Colon (tissue), 2 donors: ENCODE measurements at regions not wholly inside any gene's neighbourhood (a gene's known extent, or its start where the extent isn't known, plus 50 kb on each side); places are given as distances from the start of the nearest gene placed in this dataset.

Source experiments
- FAIRE-seq: peaks from 2 replicates; lab custom pipeline; 2012; peaks lifted over from hg19 to GRCh38; lab: Jason Lieb, UNC
- donor health status: control.
- donor health status: control.

DNA sequence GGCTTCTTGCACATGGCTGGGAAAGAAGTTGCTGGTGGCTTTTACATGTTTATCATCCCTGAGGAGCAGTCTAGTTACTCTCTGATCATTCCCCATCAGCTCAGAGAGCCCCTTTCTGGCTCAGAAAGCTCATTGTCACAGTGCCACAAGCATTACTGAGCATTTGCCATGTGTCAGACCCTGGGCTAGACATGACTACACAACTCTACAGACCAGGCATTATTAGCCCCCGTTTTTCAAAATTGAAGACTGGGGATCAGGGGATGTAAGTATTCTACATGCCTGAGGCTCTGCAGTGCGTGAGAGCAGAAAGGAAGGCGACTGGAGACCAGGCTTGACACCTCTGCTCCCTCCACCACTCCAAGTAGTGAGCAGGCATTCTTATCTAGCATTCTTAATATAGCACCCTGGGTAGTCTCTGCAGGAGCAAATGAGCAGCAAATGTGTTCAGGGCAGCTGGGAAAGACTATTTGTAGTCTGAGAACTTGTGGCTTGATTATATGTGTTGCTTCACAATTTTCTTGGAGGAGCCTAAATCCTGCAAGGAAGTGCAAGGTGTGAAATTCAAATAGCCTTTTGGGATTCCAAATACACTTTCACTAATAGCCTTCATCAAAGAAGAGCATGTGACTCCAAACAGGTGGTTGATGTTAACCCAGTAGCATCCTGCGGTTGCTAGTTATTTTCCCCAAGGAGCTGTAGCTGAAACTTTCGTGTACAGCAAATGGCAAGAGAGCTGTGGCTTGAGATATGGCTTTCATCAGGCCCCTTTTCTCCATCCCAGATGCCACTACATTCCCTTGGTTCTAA, 143.2 kb downstream of the DDX1 start:
- no peak for FAIRE-seq

DNA sequence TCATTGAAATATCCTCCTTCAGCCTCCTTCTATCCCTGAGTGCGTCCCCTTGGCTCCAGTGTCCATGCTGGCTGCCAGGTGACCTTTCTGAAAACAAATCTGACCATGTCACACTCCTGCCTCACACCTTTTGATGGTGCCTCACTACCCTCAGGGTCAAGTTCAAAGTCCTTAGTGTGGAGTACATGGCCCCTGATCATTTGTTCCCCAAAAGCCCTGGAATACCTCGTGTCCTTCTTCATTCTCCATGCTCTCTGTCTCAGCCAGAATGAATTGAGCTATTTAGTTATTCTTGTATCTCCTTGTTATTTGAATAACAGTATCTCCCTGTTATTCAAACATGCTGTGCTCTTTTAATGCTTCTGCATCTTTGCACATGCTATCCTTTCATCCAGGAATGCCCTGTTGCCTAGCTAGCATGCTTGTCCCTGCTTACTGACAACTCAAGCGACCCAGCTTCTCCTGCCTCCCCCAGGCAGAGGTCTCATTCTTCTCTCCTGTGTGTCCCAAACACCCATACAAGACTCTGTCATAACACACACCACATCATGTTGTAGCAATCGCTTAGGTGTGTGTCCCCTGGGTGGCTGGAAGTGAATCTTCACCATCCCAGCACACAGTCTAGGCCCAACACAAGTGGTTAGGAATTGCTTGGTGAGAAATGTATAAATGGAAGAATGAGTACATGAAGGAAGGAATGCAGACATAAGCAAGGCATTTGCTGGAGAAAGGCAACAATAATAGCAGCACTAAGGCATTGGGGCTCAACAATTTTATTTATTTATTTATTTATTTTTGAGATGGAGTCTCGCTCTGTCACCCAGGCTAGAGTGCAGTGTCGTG, 144.0 kb downstream of the DDX1 start:
- no peak for FAIRE-seq

DNA sequence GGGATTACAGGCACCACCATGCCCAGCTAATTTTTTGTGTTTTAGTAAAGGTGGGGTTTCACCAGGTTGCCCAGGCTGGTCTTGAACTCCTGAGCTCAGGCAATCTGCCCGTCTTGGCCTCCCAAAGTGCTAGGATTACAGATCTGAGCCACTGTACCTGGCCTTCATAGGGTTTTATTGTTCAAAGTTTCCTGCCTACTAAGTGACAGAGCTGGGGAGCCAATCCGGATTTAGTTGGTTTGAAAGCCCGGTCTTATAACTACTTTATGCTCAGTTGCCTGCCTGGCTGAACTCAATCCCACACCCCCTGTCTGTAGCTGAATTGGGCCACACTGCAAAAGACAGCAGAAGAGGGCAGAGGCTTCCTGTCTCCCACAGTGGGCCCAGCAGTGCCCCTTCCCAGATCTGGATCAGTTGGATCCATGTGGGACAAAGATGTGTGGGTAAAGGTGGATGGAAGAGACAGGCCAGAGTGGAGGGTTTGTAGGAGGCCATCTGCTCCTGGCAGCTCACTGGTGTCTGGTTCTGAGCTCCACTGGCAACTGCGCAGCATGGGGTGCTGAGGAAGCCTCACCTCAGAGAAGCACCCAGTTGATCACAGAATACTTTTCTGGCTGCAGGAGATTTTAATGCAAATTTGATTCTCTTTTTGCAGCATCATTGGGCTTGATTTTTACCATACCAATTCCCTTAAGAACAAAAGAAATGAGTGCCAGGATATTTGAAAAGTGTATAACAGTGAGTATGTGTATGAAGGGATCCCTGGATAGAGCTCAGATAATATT, 144.9 kb downstream of the DDX1 start:
- no peak for FAIRE-seq

DNA sequence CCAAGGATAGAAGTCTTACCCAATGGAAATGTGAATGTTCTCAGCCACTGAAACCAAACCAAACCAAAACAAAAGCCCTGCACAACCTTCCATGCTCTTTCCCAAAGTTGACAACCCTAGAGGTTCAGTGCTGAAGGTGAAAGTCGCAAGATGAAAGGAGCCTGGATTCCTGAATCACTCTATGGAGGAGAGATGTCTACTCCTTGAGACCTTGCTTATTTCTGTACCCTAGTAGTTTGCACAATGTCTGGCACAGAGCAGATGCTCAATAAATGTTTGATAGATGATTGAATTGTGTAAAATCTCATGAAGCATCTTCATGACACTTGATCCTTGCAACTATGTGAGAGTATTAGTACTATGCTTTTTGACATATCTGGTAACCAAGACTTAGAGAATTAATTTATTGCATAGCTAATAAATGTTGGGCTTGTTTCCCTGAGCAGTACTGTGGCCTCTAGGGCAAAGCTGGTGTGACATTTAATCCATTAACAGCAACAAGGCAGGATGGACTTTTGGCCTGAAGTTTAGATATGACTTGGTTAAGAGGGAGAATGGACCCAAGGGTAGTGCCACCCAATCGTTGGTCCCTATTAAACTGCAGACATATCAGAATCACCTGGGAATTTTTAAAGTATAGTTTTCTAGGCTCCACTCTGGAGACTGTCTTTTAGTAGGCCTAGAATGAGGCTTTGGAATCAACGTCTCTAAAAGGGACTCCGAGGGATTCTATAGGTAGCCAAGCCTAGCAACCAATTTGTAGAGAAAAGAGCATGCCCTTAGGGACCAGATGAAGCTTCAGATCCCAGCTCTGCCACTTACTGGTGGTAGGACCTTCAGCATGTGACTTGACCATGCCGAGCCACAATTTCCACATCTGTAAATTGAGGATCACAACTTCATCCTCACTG, 145.9 kb downstream of the DDX1 start:
- FAIRE-seq, result no peak

DNA sequence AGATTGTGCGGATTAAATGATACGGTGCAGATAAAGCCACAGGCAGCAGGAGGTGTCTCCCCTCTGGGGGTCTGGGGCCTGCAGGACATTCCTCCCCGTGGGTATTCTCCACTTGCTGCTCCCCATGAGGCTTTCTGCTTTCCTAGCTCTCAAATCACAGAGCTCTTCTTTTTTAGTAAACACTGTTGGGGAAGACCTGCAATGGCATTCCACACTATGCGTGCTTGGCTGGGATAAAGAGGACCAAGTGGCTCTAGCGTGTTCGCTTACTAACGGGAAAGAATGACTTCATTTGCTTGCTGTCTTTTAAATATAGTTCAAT, 146.5 kb downstream of the DDX1 start:
- no peak for FAIRE-seq

DNA sequence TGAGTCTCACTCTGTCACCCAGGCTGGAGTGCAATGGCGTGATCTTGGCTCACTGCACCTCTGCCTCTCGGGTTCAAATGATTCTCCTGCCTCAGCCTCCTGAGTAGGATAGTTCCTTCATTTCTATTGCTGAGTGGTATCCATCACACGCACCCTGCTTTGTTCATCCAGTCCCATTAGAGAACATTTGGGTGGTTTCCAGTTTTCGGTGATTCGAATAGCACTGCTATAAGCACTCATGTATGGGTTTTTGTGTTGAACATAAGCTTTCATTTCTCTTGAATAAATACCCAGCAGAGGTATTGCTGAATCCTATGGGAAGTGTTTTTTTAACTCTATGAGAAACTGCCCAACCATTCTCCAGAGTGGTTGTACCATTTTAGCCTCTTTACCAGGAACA, 147.3 kb downstream of the DDX1 start:
- no peak for FAIRE-seq

DNA sequence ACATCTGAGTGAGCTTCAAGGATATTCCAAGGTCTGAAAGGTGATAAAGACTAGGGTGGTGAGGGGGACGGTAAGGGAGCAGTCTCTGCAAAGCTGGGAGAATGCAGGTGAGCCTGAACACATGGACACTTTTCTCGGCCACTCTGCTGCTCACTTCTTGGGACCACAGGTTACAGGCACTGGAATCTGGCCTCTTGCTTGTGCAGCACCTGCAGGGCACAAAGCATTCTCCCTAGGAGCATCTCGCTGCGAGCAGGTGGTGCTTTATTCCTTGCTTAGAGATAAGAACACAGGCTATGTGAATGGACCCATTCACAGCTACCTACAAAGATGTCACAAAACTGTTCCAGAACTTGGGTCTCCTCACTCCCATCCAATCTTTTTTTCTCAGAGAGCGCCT, 153.2 kb downstream of the DDX1 start:
- no peak for FAIRE-seq

DNA sequence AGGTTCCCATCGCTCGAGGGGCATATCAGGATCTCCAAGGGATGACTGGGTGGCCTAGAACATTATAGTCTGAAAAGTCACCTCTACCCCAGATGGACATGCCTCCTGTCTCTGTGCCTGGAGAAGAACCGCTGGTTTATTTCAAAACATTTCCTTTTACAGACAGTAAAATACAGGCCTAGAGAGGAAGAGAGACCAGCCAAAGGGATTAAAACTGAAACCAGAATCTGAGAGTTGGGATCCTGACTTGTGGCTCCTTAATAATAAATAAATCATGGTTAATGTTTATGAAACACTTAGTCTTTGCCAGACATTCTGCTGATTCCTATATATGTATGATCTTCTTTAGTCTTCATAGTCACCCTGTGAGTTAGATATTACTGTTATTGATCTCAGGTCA, 153.7 kb downstream of the DDX1 start:
- FAIRE-seq, result no peak

DNA sequence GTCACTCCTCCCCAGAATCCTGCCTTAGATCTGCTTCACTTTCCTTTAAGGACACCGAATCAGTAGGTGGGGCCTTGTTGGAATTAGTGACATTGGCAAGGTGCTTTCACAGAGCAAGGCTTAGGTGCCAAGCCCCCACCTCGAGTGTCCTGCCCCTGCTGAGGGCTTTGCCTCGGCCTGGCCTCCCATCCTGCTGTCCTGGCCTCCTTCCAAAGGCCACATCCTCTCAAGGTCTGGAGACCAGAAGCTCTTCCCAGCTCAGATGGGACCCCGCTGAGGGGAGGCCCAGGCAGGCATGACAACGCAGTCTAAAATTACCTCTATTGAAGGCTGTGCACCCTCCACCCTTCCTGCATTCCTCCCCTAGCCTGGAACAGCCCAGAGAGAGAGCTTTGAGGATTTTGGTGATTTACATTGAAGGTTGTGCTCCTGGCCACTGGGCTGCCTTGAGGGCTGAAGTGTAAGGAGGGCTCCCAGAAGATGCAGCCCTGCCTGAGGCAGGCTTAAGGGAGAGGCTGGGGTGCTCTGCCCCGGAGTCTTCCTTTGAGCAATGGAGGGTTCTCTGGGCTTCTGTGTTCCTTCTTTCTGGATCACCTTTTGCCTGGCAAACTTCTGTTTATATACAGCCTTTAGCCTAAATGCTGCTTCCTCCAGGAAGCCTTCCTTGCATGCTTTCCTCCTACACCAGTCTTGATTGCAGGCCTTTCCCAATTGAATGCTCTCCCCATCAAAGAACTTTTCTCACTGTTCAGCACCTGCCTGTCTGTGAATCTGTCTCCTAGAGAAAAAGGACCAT, 154.4 kb downstream of the DDX1 start:
- FAIRE-seq, result no peak

DNA sequence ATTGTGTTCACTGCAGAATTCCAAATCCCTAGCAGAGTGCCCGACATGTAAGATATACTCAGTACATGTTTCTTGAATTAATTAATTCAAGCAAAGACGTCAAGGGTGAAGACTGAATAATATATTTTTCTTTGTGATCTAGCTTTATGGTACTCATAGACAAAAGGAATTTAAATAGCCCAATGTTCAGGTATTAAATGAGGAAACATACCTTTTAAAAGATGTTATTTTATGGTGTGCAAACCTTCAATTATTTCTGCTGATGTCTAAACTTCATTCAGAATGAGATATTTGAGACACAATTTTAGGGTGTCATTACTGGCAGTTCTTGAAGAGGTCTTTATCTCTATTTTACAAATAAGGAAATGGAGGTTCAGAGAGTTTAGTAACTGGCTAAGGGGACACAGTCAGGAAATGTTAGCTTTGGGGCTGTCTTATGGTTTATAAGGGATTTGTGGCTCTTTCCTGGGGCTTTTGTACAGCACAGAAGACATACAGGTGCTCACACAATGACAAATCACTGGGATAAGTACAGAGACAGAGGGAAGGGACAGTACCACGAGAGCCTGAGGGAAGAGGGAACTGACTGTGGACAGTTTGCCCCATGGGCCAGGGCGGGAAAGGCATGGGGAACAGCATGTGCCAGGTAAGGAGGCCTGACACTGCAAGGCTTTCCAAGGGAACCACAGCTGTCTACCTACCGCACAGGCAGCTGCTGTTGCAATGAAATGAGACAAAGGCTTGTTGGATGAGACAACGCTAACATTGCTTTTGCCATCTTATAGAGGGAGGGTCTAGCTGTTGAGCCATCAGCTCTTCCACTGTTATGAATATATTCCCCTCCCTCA, 155.3 kb downstream of the DDX1 start:
- no peak for FAIRE-seq

DNA sequence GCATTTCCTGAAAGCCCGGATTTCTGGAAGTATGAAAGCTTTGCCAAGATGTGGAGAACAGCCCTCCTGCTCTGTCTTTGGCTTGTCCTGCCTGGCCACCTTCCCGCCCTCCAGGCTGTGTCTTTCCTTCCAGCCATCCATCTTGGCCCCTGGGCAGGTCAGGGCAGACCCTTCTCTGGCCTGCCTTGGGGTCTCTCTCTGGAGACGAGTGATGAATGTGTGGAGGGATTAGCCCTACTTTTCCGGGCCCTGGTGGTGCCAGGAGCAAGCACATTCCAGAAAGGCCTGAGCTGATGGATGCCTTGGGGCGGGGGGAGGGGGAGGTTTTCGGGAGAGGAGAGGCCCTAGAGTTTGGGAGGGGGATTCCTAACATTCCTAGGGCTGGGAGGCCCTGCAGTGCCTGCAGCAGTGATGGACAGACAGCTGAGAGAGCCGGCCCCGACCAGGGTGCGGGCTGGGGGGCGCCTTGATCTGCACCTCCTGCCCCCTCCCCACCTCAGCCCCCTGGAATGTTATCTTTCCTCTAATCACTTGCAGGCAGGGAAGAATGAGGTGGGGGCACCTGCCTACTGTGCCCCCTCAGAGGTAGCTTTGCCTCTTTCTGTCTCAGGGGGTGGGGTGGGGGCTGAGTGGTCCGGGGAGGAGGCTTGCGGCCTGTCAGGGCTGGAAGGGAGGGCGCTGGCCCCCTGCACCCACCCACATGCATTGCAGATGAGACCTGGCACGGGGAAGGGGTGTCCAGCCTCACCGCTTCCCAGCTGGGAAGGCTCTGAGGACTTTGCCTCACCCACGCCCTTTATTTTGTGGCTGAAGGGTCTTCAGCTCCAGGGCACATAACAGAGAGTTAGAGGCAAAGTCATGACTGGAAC, 156.2 kb downstream of the DDX1 start:
- FAIRE-seq, result no peak

DNA sequence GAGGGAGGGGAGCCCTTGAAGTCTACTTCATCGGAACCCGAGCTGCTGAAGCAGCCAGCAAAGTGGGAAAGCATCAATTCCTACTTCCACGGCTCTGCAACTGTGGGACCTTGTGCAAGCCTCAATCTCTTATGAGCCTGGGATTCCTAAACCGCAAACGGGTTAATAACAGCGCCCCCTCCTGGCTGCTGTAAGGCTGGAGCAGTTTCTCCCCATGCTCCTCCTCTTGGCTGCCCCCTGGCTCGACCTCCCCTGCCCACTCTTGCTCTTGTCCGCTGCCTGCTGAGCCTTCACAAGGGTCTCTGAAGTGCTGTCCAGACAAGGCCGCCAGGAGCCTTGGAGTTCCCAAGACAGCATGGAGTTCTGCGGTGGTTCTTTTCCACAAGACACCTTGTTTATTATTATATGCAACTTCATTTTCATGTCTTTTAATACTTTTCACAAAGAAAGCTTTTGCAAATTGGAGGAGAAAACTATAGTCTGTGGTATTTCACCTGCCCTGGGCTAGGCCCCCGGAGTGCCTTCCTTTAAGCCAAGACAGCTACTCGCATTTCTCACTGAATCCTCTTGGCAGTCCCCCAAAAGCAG, 157.2 kb downstream of the DDX1 start:
- FAIRE-seq, result no peak

DNA sequence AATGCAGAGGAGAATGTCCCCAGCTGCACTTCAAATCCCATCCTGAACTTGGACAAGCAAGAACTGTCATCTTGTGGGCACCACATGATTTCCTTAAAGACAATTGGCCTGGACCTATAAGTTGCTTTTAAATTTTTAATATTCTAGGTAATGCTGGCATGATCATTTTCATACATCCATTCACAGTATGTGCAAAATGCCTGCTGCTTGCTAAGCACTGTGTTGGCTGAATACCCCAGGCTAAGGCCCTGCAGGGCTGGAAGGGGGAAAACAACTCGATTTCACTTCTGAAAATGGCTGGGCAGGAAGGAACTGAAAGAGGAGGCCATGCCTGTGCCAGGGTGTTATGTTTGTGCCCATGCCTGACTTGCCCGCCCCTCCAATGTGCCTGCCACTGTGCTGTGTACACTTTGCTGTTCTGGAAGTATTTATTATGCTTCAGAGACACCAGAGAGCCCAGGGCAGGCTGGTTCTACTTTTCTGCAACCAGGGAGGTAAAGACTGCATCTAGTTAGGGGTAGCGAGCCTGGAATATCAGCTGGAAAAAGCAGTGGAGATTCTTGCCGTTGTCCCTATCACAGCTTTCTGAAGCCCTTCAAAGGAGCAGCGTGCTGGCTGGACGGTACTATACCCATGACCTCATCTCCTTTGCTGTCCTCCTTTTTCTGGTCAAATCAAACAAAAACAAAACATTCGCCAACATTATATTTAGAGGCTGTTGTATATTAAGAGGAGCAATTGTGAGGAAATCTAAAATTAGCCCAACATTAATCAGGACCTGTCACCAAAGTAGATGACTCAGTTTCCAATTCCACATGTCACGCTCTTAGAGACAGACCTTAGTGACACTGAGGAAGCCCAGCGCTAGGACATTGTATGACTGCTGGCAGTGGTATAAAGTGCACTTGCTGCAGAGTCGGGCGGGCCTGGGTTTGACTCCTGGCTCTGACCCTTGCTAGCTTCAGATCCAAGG, 158.1 kb downstream of the DDX1 start:
- FAIRE-seq, result no peak

DNA sequence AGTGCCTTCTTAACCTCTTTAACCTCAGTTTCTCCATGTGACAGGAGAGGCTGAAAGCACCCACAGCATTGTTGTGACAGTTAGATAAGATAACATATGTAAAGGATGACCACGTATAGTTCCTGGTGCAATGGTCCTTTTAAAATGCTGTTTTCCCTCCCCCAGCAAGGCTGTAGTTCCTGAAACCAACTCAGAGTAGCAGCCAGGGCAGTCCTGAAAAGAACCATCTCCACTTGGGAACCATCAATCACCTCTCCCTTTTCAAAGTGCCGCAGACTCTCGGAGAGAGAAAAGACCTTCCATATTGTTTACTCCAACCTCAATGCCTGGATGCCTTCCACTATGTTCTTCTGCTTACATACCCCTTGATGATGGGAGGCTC, 158.8 kb downstream of the DDX1 start:
- no peak for FAIRE-seq

DNA sequence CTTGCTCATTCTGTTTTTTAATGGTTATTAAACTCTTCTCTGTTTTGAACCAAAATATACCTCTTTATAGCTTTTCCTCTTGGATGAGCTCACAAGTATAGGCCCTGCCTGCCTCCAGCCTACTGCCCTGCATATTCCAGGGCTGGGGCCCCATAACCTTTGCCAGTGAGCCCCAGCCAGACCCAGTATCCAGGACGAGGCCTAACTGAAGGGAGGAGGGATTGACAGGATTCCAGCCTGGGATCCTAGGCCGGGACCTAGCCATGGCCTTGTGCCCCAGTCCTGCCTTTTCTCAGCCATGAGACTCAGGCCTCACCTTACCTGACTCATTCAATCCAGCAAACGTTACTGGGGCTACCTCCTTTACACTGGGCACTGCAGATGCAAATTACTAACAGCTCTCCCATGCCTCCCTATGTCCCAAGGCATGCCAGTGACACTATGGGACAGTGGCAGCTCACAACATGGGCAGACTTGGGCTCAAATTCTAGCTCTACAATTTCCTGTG, 159.2 kb downstream of the DDX1 start:
- FAIRE-seq, result no peak

DNA sequence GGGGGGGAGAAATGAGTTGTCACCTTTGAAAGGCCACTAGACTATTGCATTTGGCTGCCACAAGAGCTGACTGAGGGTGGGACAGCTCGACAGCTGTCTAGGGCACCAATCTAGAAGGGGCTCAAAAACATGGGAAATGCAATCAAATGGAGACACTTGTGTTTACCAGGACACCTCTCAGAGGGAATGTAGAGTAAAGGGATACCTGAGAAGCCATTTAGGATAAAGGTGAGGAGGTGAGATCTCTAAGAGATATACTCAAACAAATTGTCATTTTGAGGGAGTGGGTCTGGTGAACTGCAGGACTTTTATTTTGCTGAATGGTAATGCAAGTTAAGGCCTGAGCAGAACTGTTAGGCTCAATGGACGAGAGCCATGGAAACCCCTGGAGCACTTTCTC, 159.8 kb downstream of the DDX1 start:
- no peak for FAIRE-seq

DNA sequence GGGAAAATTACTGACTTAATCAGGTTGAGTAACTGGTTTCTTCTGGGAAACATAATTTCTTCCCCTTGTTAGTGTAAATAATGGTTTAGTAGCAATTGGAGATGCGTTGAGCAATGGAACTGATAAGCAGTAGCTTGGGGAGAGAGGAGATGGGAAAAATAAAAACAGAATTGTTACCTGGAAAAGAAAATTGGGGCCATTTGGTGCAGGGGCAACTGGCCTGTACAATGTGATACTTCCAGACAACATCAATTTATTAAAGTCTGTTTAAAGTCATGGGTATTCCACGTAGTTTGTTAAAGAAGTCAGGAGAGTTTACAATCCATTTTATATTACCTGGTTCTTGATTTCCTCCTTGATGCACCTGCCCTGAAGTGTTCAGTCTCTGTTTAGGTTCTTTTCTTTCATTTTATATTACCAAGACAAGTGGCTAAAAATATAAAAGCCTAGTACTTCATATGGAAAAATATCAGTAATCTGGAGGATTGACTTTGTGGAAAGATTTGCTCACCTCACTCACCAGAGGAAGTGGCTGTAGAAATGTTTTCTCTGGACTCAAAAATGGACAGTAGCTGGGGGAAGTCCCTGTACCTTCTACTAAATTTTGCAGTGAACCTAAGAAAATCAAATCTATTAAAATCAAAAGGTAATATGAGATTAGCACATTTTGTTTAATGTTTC, 161.0 kb downstream of the DDX1 start:
- no peak for FAIRE-seq
